Tongue (tissue), 1 donor: ENCODE measurements at regions not wholly inside any gene's neighbourhood (a gene's known extent, or its start where the extent isn't known, plus 50 kb on each side); places are given as distances from the start of the nearest gene placed in this dataset.
"Not testable (repeated sequence)": the region's sequence is repeated elsewhere in the genome, so short reads cannot be mapped to it uniquely, and the experiment has no call there.

ENCODE experiments used
- DNase-seq: peaks from one replicate; pipeline ENCODE4 v3.0.0-alpha.2; 2015

DNA sequence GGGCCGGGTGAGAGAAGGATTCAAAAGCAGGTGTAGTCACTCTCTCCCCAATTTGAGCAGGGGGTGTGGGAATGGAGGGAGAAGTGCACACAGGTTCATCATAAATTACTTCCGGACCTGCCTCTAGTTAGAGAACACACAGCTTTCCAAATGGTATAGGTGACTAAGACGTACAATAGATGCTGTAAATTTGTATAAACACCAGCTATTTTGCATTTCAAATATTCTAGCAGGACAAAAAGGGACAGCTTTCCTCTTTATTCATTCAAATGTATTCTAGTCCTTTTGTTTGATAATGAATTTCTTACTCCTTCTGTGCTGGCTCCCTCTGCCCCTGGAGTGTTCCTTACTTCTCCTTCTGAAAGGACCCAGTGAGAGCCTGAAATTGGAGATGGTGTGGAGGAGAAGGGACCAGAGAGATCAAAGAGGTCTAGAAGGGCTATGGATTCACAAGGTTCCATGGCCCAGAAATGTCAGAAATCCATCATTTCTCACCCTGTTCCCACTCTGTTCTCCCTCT is 53.2 kb upstream of the SH3BP4 start:
- DNase-seq: no peak

DNA sequence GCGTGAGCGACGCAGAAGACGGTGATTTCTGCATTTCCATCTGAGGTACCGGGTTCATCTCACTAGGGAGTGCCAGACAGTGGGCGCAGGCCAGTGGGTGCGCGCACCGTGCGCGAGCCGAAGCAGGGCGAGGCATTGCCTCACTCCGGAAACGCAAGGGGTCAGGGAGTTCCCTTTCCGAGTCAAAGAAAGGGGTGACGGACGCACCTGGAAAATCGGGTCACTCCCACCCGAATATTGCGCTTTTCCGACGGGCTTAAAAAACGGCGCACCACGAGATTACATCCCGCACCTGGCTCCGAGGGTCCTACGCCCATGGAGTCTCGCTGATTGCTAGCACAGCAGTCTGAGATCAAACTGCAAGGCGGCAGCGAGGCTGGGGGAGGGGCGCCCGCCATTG is 63.4 kb upstream of the SH3BP4 start:
- not testable (repeated sequence) for DNase-seq

DNA sequence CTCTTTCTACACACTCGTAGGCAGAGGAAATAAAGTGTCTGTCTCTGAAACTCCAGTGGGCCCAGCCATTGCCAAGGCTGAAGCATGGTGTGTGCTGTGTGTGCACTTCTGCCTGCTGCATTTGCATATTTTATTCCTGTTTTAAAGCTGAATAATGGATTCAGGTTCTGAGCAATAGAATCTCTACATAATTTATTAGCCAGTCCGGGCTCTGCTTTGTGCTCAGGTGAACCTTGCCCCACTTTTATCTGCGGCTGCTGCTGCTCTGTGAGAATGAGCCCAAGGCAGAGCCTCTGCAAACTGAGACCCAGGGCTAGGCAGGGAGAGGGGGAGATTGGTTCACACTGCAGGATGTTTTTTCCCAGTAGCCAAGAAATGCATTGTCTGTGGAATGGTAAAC is 64.6 kb upstream of the SH3BP4 start:
- DNase-seq: no peak

DNA sequence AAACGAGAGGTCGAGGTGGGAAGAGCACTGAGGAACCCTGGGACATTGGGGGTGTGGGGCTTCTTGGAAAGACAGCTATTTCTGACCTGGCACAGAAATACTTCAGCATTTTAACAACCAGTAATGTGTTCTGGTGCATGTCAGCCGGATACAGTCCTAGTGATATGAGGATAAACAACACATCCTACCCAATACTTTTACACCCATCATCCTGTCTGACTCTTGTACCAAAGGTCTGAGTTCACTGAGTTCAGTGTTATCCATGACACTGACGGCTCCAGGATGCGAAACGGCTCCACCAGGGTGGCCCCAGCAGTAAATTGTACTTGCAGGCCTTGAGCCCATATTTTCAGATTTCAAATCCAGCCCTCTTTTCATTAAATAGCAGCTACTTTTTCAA is 65.9 kb upstream of the SH3BP4 start:
- DNase-seq: no peak

DNA sequence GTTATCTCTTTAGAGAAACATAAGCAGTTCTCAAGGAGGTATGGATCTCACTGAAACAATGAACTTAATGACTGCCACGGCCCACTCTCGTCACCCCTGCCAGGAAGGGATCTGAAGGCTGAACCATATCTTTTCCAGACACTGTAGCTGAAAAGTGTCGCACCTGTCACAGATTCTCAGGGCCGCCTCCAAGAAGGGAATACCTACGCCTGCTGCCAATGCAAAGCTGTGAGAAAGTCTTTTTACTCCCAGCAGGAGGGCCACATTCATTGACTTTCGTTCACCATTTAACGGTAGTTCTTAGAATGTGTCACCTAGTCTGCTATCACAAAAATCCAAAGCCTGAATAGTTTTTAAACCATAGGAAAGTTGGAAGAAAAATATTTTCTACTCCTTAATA is 66.7 kb upstream of the SH3BP4 start:
- no peak for DNase-seq

DNA sequence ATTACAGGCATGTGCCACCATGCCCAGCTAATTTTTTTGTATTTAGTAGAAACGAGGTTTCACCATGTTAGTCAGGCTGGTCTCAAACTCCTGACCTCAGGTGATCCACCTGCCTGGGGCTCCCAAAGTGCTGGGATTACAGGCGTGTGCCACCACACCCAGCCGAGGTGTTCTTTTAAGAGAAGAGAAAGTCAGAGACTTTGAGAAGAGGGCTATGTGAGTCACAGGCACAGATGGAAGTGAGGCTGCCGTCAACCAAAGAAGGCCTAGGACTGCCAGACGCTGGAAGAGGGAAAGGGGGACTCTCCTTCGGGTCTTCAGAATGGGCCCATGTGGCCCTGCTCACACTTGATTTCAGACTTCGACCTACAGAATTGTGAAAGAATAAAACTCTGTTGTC is 67.2 kb upstream of the SH3BP4 start:
- no peak for DNase-seq

DNA sequence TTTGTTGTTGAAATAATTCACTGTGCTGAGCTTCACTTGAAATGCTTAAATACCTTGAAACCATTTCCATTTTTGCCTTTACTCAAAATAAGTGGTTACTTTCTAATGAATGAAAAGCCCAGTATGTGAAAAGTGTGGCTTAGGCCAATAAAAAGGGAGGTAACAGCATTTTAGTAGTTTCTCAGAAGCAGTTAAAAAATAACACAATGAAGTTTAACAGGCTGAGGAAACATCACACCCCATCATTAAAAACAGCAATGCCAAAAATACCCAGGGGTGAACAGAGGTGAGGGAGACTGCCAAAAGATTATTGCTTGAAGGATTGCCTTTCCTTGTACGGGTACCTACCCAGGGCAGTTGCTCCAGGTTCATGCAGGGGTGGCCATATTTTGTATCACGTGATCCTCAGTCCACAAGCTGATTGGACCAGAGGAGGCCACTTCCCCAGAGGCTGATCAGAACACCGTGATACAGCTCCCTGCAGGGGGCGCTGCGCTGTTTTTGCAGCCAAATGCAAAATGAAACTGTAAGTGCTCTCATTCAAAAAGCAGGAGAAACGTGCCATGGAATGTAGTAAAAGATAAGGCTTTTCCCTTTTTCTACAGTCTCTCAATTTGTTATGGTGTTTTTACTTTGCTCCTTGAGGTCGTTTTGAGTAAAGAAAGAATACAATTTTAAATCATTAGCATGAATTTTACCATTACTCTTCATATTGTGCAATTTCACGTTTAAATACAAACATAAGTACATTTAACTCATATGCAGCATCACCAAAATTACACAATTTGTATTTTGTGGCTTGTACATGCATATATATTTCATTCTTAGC is 70.2 kb upstream of the SH3BP4 start:
- peak; percentile 78 for DNase-seq

DNA sequence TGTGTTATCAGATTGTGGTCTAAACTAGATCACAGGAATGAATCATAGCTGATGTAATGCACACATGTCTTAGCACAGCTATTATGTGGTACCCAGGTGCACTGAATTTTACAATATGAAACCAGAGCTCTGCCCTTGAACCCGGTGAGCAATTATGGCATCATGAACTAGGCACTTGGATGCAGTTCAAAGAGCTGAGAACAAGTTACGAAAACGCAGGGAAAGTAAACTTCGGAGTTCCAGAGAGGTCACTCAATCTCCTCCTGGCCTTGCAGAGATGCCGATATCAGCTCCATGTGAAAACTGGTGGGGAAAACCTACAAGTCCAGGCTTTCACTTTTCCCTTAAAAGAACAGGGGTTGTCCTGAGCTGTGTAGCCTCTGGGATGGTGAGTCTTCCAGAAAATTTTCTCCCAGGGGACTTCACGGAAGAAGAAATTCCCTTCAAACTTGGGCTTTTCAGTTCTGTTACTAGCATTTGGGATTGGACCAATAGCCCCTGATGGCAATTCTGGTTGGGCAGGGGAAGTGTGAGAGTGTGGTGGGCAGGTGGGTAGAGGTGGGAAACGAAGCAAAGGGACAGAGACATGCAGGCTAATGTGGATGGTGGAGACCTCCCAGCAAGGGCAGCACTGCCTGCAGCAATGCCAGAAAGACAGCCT is 71.1 kb upstream of the SH3BP4 start:
- no peak for DNase-seq

DNA sequence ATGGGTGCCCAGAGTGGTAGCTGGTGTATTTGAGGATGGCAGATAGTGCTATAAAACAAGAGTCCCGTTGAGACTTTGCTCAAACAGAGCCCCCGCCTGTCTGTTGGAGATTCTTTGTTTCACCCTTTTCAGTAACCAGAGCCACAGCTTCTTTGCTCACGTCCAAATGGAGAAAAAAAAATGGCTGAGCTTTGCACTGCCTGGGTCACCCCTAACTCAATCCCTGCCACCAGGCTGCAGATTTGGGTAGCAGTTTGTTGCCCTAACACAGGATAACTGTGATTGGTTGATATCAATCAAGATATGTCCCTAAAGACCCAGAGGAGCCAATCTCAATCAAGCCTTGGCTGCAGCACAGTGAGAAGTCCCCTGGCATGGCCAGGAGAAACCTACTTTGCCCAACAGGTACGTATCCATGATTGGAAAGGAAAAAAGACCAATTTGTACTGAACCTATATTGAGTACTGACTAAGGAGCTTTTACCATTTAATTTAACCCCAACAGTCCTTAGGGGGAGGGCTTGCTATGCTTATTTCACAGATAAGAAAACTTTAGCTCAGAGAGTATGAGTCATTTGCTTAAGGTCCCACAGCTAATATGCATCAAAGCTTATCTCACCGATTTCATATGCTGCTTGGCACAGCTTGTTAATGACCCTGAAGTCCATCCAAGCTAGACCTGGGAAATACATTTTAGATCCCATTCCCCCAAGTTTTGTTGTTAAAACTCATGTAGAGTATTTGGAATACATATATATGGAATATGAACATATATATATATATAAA is 72.0 kb upstream of the SH3BP4 start:
- DNase-seq: no peak

DNA sequence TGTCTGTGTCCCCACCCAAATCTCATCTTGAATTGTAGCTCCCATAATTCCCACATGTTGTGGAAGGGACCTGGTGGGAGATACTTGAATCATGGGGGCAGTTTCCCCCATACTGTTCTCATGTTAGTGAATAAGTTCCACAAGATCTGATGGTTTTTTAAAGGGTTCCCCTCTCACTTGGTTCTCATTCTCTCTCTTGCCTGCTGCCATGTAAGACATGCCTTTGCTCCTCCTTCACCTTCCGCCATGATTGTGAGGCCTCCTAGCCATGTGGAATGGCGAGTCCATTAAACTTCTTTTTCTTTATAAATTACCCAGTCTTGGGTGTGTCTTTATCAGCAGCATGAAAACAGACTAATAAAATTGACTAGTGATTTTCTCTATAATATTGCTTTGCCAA is 75.2 kb upstream of the SH3BP4 start:
- DNase-seq: not testable (repeated sequence)

DNA sequence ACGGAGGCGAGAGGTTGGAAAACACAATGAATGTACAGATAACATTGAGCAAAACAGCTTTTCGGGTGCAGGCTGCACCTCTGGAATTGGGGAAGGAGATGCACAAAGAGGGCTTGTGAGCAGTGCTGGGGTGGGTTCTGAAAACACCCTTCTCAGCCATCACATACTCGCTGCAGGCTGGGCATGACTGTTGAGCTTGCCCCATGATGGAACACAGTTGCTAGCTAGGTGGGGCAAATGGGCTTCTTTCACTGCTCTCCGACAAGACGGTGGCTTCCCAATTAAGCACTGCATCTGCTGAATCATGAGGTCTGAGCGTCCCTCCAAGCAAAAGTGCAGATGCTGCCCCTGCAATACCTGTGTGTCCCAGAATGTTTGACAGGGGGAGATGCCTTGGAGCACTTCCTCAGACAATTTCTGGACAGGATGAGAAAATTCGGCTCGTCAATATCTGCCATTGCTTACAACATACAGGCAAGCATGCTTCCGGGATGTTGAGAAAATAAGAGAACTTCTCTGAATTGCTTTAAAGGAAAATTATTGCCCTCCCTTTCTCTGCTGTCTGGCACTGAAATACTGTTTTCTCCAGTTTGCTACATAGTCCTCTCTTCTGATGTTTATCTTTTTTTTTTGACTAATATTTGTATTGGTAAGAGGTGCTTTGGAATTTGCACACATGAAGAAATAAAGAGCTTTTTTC is 77.3 kb upstream of the SH3BP4 start:
- DNase-seq: no peak

DNA sequence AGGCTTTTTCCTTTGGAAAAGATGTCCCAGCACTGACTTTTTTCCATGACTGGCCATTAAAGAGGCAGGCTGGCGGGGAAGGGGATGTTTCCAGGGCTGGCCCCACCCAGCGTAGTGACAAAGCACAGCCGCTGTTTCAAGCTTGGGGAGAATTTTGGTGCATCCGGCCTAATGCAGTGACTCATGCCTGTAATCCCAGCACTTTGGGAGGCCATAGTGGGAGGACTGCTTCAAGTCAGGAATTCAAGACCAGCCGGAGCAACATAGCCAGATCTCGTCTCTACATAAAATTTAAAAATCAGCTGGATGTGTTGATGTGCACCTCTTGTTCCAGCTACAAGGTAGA is 78.0 kb upstream of the SH3BP4 start:
- DNase-seq: no peak

DNA sequence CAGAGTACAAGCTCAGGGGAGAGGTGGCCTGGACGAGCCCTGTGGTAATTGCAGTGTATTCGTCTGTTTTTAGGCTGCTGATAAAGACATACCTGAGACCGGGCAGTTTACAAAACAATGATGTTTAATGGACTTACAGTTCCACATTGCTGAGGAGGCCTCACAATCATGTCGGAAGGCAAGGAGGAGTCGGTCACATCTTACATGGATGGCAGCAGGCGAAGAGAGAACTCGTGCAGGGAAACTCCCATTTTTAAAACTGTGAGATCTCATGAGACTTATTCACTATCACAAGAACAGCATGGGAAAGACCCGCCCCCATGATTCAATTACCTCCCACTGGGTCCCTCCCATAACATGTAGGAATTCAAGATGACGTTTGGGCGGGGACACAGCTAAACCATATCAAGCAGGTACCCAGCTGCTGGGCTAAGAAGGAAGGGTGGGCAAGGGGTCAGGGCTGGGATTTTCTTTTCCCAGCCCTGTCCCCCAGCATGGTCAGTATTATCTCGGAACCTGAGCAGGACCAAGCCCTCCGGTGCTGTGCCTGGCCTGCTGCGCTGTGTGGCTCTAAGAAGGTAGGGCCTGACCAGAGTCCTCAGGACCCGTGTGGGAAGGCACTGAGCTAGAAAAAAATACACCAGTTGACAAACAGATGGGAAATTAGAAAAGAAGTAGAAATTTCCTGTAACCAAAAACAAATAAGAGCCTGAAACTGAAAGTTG is 78.6 kb upstream of the SH3BP4 start:
- no peak for DNase-seq

DNA sequence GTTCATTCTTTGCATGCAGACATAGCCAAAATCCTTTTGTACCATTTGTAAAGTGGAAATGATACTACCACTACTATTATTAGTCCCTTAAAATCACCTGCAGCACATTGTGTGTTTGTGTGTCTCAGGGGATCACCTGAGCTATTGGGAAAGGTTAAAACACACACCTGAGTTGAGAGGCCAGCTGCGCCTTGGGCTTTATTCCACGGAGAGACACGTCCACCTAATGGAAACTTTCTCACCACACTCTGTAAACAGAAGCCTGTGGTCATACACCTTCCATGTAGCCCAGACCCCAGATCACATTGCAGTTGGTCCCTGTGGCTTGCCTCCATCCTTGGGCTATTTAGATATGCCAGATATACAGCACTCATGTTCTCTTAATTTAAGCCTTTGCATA is 81.8 kb upstream of the SH3BP4 start:
- DNase-seq: no peak

DNA sequence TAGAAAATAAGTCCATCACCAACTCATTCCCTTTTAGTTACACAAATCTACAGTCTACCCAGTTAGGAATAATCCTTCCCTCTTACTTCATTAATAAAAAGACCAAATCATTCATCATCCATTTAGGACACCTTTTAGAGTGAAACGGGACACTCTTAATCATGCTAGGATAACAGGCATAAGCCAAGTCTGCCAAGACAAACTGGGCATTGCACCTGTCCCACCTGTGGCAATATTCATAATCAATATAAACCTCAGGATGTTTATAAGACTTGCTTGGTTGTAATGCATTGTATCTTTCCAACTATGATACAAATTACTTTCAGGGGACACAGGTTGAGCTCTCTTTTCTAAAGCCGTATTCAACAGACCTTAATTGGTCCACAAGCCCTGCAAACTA is 82.7 kb upstream of the SH3BP4 start:
- DNase-seq: no peak

DNA sequence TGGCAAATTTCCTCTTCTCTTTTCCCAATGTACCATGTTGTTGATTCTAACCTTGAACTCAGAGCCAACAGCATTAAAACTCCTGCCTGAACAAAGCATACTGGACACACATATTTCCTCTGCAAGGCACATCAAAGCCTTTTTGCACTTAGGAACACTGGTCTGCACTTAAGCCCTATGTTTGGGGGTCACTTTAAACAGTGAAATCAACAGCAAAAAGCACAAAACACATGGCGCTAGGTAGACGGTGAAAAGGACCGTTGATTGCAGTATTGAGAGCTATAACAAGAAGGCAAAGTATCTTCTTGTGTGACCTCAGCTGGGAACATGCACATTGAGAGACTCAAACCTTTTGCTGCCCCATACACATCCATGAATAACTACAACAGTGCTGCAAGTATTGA is 83.9 kb upstream of the SH3BP4 start:
- DNase-seq: no peak

DNA sequence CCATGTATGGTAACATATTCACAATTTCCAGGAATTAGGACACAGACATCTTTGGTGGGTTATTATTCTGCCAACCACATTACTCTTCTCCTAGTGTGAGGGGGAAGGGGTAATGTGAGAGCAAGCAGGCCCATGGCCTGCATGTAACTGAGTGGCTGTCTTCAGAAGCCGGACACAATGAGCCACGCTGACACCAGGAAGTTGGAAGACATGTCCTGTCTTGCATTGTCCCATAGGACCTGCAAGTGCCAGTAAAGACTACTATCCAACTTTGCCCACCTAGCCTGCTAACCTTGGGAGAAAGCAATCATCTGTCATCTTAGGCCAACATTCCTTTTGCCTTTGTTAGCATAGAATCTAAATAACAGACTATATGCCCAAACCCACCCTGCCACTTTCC is 86.2 kb upstream of the SH3BP4 start:
- DNase-seq: no peak

DNA sequence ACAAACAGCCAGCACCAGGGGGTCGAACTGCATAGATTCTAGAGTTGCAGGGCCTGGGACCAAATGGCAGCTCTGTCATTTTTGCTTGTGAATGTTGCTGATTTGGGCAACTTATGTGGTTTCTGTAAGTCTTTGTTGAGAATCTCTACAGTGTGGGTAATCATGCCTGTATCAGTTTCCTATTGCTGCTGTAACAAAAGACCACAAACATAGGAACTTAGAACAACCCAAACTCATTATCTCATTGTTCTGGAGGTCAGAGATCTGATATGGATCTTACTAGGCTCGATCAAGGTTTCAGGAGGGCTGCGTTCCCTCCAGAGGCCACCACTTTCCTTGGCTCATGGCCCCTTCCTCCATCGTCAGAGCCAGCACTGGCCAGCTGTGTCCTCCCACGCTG is 86.8 kb upstream of the SH3BP4 start:
- DNase-seq: no peak

DNA sequence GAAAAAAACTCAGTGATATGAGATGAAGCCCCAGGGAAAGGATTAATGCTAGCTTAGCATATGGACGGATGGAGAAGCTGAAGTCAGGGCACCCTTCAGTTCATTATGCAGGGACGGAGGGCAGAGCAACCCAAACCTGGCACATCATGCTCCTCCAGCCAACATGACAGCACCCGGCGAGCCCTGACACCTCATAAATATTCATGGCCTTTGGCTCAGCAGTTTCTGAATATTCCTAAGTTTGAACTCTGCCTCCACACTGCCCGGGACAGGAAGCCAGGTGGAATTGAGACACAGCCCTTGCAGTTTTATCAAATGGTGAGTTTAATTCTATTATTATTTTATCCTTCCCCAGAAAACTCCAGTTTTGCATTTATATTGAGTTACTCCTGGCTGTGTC is 87.3 kb upstream of the SH3BP4 start:
- DNase-seq: no peak

DNA sequence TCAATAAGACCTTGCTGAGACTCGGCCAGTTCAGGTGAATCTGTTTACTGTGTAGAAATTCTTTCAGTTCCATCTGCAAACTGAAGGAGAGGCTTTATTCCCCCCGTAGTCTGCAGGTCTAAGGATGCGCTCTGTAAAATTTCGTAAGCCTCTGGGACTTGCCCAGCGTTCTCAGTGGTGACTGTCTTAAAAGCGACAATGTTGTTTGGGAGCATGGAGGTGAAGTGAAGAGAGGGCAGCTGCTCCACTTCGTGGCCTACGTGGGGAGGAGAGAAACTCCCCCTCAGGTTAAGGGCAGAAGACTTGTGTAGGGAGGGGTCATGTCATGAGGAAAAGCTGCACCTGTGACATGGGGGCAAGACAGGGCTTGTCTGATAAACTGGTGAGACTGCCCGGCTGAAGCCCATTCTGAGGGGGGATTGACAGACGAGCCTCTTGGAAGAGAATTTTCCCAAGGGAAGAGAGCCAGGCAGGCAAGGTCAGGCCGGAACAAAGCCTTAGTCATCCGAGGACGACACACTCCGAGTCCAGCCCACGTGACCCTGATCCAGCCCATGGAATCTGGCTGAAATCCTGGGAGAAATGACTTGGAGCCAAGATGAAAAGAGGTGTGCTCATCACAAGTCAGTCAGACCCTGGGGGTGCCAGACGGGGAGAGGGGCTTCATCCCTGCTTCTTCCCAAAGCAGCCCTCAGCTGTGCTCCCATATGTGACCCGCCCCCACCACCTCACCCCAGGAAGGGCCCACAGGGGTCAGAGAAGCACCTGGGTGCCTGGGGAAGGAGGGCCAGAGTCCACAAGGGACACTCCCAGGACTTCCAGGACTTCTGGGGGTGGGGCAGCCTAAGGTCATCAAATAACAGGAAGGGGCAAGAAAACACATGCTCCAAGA is 88.5 kb upstream of the SH3BP4 start:
- DNase-seq: peak; percentile 29
